ENCODE measurements at regions not wholly inside any gene's neighbourhood (a gene's known extent, or its start where the extent isn't known, plus 50 kb on each side); places are given as distances from the start of the nearest gene placed in this dataset.

- POLR2A ChIA-PET (ENCODE audit: low non-redundant PET), result no interaction called here
- CTCF ChIA-PET, result no interaction called here
- H3K27ac ChIP-seq, result no peak overlapping the region
- TF ChIP-seq, protein P1, sequence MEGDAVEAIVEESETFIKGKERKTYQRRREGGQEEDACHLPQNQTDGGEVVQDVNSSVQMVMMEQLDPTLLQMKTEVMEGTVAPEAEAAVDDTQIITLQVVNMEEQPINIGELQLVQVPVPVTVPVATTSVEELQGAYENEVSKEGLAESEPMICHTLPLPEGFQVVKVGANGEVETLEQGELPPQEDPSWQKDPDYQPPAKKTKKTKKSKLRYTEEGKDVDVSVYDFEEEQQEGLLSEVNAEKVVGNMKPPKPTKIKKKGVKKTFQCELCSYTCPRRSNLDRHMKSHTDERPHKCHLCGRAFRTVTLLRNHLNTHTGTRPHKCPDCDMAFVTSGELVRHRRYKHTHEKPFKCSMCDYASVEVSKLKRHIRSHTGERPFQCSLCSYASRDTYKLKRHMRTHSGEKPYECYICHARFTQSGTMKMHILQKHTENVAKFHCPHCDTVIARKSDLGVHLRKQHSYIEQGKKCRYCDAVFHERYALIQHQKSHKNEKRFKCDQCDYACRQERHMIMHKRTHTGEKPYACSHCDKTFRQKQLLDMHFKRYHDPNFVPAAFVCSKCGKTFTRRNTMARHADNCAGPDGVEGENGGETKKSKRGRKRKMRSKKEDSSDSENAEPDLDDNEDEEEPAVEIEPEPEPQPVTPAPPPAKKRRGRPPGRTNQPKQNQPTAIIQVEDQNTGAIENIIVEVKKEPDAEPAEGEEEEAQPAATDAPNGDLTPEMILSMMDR (conservative IDR thresholded peaks at IDR 0.05; ENCODE audit: low read depth), result no peak
- no peak for DNase-seq (ENCODE audit: low spot score)
These were observed 105.7 kb downstream of the LRRC30 start for GRCh38 chr18:7336623-7337022.

DNA sequence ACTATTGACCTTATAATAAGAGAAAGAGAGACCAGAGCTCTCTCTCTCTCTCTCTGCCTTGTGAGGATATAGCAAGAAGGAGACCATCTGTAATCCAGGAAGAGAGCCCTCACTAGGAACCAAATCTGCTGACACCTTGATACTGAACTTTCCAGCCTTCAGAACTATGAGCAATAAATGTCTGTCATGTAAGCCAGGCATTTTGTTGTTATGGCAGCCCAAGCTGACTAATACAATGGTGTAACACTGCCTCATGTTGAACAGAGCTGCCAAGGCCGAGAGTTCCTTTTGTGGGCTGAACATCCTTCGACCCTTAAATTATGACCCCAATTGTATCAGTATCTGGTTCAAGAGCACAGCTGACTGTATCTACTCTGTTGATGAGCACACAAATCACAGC, 108.0 kb downstream of the LRRC30 start:
- DNase-seq (ENCODE audit: low spot score), result no peak
- POLR2A ChIA-PET (ENCODE audit: low non-redundant PET), result no interaction called here

DNA sequence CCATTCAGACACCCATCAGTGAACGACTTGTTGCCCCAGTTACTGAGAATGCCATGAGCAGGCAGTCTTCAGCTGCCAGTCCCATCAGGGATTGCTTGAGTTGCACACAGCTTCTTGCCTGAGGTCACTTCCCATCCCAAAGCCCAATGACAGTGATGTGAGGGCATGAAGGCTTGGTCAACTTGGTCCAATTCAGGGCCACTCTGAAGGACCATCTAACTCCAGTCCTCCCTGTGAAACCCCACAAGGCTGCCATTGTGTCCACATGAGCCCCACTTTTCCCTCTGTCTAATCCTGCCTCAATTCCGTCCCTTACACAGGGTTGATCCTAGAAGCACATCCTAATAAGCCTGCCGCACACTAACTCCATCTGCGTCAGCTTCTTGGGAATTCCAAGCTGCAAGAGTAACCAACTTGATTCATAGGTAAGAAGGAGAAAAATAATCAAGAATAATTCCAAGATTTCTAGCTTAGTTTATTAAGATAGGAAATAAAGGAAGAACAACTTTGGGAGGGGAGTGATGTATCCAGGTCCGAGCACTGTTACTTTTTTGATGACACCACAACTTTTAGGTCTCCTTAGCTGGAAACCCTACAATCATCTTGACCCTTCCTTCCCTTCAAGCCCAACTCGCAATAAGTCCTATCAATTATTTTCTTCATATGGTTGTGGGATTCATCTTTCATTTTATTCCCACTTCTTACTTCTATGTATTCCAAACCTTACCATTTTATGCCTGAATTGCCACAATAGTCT, 110.9 kb downstream of the LRRC30 start:
- CTCF ChIA-PET, result no interaction called here
- TF ChIP-seq, protein P1 (conservative IDR thresholded peaks at IDR 0.05; ENCODE audit: low read depth), result no peak
- POLR2A ChIA-PET (ENCODE audit: low non-redundant PET), result no interaction called here

More for the DNA sequence above, 108.0 kb downstream of the LRRC30 start:
- CTCF ChIA-PET, result interaction anchor here (0.9 kb wide), 1 partner anchor 66 kb away, joined by 7 read pairs; no protein-coding TSS in a partner anchor
- no peak overlapping the region for H3K27ac ChIP-seq
- TF ChIP-seq, protein P1 (conservative IDR thresholded peaks at IDR 0.05; ENCODE audit: low read depth), result no peak

GRCh38 chr18:7349181-7349837, 118.4 kb downstream of the LRRC30 start:
- POLR2A ChIA-PET (ENCODE audit: low non-redundant PET), result no interaction called here
- TF ChIP-seq, protein P1 (conservative IDR thresholded peaks at IDR 0.05; ENCODE audit: low read depth), result no peak
- H3K27ac ChIP-seq, result no peak overlapping the region
- CTCF ChIA-PET, result interaction anchor here (0.8 kb wide), 1 partner anchor 218 kb away, joined by 3 read pairs; the partner anchor contains the start of gene PTPRM
- DNase-seq (ENCODE audit: low spot score), result no peak

More for the DNA sequence above, 110.9 kb downstream of the LRRC30 start:
- no peak for DNase-seq (ENCODE audit: low spot score)
- H3K27ac ChIP-seq, result no peak overlapping the region

GRCh38 chr18:7358989-7359726, 128.3 kb downstream of the LRRC30 start:
- CTCF ChIA-PET, result no interaction called here
- POLR2A ChIA-PET (ENCODE audit: low non-redundant PET), result no interaction called here
- no peak for DNase-seq (ENCODE audit: low spot score)
- no peak overlapping the region for H3K27ac ChIP-seq
- TF ChIP-seq, protein P1 (conservative IDR thresholded peaks at IDR 0.05; ENCODE audit: low read depth), result no peak

GRCh38 chr18:7360606-7361170, 129.8 kb downstream of the LRRC30 start:
- CTCF ChIA-PET, result interaction anchor here (0.8 kb wide), 1 partner anchor 206 kb away, joined by 4 read pairs; no protein-coding TSS in a partner anchor

More at GRCh38 chr18:7360606-7361170, 129.8 kb downstream of the LRRC30 start:
- no peak for DNase-seq (ENCODE audit: low spot score)
- TF ChIP-seq, protein P1 (conservative IDR thresholded peaks at IDR 0.05; ENCODE audit: low read depth), result no peak
- no peak overlapping the region for H3K27ac ChIP-seq
- POLR2A ChIA-PET (ENCODE audit: low non-redundant PET), result no interaction called here
